AG09319 (cell line): ENCODE measurements at regions not wholly inside any gene's neighbourhood (a gene's known extent, or its start where the extent isn't known, plus 50 kb on each side); places are given as distances from the start of the nearest gene placed in this dataset.
"Not testable (repeated sequence)": the region's sequence is repeated elsewhere in the genome, so short reads cannot be mapped to it uniquely, and the experiment has no call there.

Source experiments
- DNase-seq: peaks from one replicate; pipeline ENCODE4 v3.0.0-alpha.2; 2010; ENCODE audit warnings: low read depth; ENCODE audit errors: extremely low read depth
- TF ChIP-seq, protein P1 (sequence below): IDR thresholded peaks from 2 replicates; pipeline ENCODE4 v1.5.1; 2011; ENCODE audit warnings: low read depth, mild to moderate bottlenecking, inconsistent platforms, low read length, moderate library complexity

DNA sequence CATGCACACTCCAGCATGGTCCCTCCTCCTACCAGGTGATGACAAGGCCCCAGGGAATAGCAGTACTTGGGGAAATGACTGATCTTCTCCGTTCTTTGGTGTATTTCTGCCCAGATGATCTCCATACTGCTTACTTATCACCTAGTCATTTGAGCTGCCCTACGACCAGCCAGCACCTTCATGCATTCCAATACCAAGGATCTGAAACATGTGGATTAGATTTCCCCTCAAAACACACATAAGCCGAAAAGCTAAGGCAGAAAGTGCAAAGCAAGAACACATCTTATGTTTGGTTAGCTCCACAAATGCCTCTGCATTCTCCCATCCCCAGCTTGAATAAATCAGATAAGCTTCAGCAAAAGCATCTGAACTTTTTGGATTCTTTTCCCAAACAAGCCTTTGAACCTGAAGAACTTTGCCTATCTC is 64.8 kb upstream of the BCL6 start:
- TF ChIP-seq, protein P1, sequence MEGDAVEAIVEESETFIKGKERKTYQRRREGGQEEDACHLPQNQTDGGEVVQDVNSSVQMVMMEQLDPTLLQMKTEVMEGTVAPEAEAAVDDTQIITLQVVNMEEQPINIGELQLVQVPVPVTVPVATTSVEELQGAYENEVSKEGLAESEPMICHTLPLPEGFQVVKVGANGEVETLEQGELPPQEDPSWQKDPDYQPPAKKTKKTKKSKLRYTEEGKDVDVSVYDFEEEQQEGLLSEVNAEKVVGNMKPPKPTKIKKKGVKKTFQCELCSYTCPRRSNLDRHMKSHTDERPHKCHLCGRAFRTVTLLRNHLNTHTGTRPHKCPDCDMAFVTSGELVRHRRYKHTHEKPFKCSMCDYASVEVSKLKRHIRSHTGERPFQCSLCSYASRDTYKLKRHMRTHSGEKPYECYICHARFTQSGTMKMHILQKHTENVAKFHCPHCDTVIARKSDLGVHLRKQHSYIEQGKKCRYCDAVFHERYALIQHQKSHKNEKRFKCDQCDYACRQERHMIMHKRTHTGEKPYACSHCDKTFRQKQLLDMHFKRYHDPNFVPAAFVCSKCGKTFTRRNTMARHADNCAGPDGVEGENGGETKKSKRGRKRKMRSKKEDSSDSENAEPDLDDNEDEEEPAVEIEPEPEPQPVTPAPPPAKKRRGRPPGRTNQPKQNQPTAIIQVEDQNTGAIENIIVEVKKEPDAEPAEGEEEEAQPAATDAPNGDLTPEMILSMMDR, result no peak
- no peak for DNase-seq

DNA sequence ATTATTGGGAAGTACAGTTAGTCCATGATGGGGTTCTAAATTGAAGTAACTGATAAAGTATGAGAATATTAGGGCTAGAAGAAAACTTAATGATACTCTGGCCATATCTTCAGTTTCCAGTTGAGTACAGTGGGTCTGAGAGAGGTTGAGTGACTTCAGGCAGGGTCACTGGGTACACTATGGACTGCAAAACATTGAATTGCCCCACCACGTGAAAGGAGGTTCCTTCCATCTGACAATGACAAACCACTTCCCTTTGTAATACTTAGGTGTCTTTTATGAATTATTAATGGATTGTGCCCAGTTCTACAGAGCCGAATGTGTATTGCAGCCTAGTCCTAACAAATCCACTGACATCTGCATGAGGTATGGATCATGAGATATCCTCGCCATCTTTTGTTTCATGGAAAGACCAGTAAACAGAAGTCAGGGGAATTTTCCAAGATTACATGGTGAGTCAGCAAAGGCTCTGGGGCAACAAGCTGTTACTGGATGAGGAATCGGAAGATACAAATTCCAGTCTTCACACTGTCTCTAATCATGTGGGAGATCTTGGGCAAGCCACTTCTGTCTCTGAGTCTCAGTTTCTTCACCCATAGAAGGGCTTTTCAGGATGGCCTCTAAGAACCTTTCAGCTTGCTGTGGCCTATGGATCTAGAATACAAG is 66.5 kb upstream of the BCL6 start:
- peak; percentile 34 for DNase-seq
- TF ChIP-seq, protein P1, result no peak

DNA sequence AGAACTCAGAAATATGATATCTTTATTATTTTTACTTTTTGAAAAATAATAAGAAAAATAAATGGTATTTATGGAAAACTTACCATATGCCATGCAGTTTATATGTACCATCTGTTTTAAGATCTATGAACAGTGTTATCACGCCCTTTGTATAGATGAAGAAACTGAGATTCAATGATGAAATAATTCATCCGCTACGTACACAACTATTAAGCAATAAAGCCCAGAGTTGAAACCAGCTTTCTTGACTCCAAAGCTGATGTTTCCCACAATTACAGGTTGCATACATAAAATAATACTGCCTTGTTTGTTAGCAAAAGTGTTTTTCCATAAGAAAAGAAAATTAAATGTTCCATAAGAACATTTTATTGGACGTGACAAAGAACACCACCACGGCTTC is 67.2 kb upstream of the BCL6 start:
- DNase-seq, result no peak
- TF ChIP-seq, protein P1, result no peak

DNA sequence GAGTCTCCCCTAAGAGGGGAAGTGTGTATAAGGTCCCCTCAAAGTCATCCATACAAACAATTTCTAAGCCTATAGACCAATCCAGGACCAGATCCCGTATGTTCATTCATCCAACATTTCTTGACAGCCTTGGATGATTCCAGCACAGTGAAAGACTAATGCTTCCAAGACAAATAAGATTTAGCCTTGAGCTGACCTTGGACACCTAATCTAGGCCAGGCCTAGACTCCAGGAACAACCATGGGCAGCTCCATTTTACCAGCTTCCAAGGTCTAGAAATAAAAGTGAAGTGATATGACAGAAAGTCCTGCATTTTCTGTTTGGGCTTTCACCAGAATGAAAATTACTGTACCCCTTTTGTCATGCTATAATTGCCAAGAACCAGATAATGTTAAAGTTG is 67.9 kb upstream of the BCL6 start:
- DNase-seq, result no peak
- TF ChIP-seq, protein P1, result no peak

DNA sequence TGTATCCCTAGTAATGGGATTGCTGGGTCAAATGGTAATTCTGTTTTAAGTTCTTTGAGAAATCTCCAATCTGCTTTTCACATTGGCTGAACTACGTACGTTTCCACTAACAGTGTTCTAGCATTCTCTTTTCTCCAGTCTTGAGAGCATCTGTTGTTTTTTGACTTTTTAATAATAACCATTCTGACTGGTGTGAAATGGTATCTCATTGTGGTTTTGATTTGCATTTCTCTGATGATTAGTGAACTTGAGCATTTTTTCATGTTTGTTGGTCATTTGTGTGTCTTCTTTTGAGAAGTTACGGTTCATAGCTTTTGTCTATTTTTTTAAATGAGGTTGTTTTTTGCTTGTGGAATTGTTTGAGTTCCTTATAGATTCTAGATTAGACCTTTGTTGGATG is 72.5 kb upstream of the BCL6 start:
- DNase-seq, result not testable (repeated sequence)

DNA sequence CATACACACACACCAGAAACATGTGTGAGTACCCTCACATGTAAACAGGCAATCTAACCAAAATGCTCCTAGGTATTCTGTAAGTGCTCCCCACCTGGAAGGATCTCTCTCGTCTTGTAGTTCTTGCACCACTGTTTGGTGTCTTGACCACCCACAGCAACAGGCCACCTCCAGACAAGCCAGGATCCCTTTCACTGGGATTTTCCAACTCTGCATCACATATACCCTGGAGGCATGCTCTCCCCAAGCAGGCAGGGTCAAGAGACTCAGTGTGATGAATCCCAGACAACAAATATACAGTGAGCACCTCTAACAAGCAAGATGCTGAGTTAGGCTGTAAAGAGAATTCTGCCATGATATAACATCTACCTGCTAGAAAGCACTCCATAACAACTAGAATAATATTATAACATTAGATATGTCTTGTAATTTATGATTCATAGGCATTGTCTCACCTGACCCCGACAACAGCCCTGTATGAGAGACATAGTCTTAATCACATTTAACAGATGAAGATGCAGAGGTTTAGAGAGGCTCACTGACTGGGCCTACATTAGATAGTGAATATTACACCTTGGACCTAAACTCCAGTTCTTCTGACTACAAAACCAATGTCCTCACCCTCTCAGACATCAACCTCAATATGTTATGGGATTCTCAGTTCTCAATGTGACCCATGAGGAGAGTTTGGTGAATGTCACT is 76.5 kb upstream of the BCL6 start:
- no peak for DNase-seq
- TF ChIP-seq, protein P1, result no peak

DNA sequence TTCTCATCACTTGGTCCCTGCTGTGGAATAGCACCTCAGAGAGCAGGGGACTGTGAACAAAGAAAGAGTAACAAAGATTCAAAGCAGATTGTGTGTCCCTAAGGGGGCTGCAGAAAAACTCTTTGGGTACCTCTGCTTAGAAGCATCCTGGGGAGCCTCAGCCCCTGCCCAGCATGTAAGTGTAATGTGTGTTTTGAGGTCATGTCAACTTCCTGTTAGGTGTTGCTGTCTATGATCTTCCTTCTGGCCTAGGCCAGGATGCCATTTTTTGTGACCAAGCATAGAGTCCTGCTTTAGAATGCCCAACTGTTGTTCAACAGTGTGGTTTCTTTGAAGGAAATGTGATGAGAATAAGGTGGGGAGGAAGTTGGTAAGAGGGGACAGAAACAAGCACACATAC is 77.1 kb upstream of the BCL6 start:
- no peak for DNase-seq
- TF ChIP-seq, protein P1, result no peak
